Myocyte (in vitro differentiated cells): ENCODE measurements at regions not wholly inside any gene's neighbourhood (a gene's known extent, or its start where the extent isn't known, plus 50 kb on each side); places are given as distances from the start of the nearest gene placed in this dataset.

Experiments used
- DNase-seq: peaks from one replicate; pipeline ENCODE4 v3.0.0-alpha.2; 2012; ENCODE audit warnings: low read depth

- DNase-seq, result no peak
Measured at GRCh38 chr3:81291586-81291985, 469.9 kb downstream of the GBE1 start.

GRCh38 chr3:81289676-81290075, 471.8 kb downstream of the GBE1 start:
- no peak for DNase-seq

DNA sequence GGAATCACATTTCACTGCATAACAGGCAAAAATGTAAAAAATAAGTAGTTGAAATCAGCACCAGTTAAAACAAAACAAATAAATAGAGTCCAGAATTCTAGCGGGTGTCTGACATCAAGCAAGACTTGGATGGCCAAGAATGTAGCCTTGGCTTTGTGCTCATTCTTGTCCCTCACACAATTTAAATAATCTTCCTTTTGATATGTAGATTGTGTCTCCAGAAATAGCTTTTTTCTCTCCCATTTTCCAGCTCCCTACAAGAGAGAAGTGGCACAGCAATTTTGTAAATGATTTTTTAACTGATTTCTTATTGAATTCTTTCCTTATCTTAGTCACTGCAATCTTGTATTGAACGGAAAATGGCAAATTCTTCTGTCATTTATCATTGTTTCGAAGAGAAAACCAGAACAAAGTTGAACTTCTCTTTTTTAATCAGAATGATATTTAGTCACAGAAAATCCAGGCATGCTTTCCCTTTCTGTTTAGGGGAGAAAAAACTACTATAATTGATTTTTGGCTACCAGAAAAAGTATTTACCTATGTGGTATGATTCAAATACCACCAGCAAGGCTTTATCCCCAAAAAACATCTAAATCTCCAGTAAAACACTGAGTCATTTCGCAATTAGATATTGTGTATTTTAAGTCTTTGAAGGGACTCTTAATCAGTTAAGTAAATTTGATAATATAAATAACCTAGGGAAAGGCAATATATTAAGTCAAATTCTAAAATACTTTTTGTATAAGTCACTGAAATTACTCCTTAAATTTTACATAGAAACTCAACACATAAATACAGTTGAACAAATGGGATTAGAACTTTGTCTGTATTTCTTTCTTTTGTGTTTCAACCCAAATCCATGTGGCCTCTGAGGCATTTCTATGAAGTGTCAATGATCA, 481.7 kb downstream of the GBE1 start:
- no peak for DNase-seq

DNA sequence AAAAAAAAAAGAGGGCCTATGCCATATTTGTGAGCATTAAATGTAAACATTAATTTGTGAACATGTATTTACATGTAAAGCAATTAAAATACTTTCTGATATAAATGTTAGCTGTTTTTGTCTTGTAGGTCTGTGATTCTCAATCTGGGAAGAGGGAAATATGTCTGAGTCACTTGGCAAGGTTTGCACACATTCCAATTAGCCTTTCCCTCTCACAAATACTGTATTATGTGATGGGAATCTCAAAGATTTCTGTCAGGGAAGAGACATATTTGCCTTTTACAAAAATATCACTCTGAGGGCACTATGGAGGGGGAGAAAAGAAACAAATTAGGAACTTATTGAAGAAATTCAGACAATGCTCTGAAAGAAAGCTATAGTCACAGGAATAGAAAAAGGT, 483.6 kb downstream of the GBE1 start:
- DNase-seq, result no peak

- DNase-seq, result no peak
Measured at GRCh38 chr3:81274671-81275070, 486.8 kb downstream of the GBE1 start.

- DNase-seq, result no peak
Measured at GRCh38 chr3:81270603-81271379, 490.7 kb downstream of the GBE1 start.

- no peak for DNase-seq
Measured at GRCh38 chr3:81268526-81268925, 492.9 kb downstream of the GBE1 start.

DNA sequence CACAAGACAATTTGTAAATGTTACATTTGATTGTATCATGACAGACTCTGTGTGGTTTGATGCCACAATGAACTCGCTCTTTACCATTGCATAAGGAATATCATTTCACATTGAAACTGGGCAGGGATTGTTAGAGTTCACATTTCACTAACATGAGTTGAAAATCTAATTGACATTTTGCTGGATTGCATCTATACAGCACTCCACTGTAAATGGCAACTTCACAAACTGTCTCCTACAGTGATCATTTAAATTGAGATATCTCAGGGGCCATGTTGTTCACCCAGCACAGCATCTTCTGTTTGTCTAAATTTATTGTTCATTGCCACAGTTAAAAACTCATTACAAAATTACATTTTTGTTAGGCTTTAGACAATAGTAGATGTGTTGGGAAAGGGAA, 499.4 kb downstream of the GBE1 start:
- no peak for DNase-seq

GRCh38 chr3:81255463-81255862, 506.0 kb downstream of the GBE1 start:
- no peak for DNase-seq

DNA sequence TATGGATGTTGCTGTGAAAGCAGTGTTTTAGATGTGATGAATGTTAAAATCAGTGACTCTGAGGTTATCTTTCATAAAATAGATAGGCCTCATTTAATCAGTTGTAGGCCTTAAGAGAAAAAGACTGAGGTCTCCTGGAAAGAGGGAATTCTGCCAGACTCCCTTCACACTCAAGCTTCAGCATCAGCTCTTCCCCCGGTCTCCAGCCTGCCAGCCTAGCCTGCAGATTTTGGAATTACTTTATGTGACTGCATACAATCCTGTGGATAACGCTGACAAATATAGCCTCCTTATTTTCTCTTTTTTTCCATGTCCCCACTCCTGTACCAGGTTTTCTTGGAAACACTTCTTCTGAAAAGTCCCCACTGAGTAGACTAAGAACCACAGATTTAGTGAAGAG, 510.3 kb downstream of the GBE1 start:
- DNase-seq, result no peak

GRCh38 chr3:81249540-81250029, 511.9 kb downstream of the GBE1 start:
- DNase-seq, result no peak

- no peak for DNase-seq
Measured at GRCh38 chr3:81245501-81245900, 515.9 kb downstream of the GBE1 start.

GRCh38 chr3:81245043-81245442, 516.4 kb downstream of the GBE1 start:
- DNase-seq, result no peak

DNA sequence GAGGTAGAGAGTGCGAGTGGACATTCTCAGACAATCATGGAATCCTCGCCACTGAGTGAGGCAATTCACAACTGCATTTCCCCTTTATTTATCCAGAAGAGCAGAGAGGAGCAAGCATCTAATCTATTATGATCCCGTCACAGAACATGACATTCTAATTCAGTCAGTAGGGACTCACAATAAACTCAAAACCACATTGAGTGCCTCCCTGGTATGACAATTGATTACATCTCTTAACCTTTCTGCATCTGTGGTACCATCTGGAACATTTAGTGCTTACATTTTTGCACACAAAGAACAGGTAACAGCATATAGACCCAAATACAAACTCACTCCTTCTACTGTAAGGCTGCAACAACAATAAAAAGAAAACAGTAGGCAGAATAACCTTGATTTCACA, 517.2 kb downstream of the GBE1 start:
- no peak for DNase-seq

GRCh38 chr3:81242871-81243270, 518.6 kb downstream of the GBE1 start:
- peak; percentile 1 for DNase-seq

DNA sequence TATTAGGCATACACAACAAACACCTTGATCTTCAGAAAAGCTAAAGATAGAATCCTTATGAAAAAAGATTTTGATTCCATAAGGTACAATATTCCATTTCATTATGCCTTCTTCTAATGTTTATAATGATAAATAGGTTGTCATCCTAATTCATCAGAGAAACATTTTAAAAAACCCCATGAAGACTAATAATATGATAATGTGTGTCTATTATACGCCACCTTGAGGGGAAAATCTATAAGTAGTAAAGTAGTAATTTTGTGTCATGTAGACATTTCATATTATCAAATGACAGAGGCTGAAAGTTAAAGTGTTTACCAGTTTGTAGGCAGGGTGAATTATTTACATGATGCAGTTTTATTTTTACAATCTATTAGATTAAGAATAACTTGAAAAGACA, 524.3 kb downstream of the GBE1 start:
- no peak for DNase-seq

DNA sequence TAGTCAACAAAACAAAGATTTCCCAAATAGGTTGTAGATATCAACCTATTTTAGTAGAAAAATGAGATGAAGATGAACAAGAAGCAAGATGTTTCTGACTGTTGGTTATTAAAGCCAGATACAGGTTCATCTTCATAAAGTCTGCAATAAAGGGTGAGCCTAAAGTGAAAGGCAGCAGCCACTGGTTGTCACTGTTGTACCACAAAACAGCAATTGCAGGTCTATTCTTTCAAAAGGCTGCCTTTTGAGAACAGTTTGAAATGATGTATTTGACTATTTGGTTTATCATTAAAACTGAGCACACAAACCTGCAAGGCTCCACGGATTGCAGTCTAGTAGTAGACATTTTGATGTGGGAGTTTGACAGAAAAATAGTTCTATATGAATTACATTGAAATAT, 543.4 kb downstream of the GBE1 start:
- no peak for DNase-seq

DNA sequence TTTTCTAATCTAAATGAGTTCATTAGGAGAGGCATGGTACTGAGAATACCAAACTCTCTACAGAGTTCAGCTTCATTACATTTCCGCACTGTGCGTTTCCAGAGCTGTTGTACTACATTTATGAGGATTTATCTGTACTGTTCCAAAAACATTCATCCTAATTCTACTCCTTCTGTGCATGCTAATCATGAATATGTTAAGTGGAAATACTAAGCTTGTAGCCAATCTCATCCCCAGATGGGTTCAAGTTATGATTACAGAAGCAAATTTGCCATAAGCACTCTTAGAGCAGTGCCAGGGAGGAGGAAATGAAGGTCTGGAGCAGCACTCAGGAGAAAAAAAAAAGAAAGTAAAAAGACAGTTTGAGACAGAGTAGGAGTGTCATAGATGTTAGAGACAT, 544.3 kb downstream of the GBE1 start:
- no peak for DNase-seq

DNA sequence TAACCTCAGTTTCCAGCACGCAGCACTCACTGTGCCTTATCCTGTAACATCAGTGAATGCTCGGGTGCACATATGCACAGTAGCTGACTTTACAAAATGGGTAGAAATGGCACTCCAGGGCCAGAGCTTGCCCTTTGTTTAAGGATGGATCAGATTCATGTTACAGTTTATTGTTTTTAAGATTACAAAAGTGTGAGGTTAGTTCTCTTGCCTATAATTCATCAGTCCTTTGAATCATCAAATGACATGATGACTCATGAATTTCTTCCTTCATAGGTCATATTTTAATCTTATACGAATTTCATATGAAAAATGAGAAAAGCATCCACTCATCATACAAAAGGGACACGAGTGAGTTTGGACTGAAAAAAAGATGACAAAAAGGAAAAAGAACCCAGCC, 545.3 kb downstream of the GBE1 start:
- DNase-seq, result peak; percentile 2

DNA sequence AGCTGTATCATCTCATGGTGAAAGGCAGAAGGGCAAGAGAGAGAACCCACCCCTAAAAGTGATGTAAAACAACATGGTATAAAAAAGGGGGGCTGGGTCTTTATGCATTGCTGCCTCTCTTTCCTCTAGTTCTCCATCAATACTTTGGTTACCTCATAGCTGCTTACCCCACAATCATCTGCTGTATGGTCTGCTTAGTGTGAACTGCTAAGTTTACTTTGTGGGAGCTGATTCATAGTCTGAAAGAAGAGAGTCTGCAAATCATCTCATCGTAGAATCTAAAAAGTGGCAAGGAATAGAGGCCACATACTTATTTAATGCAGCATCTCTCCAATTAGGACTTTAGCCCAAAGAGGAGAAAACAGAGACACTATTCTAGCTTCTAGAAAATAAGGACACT, 546.8 kb downstream of the GBE1 start:
- no peak for DNase-seq

DNA sequence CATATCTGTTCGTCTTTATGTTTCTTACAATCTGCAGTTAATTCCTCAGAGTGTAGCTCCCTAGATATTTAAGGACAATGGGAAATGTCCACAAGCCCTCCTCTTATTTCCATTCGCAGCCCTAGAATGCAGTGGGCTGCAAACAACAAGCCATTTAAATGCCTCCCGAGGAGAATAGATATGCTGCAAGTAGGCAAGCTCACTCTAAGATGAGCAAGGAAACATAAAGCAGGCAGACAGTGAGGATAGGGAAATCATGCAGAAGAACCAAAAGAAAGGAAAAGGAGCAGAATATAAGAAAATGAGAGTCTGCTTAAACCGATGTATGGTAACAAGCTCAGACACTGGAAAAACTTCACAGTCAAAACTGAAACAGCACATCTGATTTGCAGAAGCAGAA, 561.9 kb downstream of the GBE1 start:
- DNase-seq, result no peak

GRCh38 chr3:81198756-81199155, 562.7 kb downstream of the GBE1 start:
- no peak for DNase-seq
